C4-2B (cell line): ENCODE measurements at regions not wholly inside any gene's neighbourhood (a gene's known extent, or its start where the extent isn't known, plus 50 kb on each side); places are given as distances from the start of the nearest gene placed in this dataset.
"Not testable (repeated sequence)": the region's sequence is repeated elsewhere in the genome, so short reads cannot be mapped to it uniquely, and the experiment has no call there.

Experiments used
- ZFX ChIP-seq: fragments of 450-650 bp; IDR thresholded peaks from 2 replicates; pipeline ENCODE4 v1.6.1; 2017
- TF ChIP-seq, protein P1 (sequence below): fragments of 450-650 bp; conservative IDR thresholded peaks from 2 replicates; pipeline ENCODE4 v1.5.1; 2017; ENCODE audit warnings: mild to moderate bottlenecking

DNA sequence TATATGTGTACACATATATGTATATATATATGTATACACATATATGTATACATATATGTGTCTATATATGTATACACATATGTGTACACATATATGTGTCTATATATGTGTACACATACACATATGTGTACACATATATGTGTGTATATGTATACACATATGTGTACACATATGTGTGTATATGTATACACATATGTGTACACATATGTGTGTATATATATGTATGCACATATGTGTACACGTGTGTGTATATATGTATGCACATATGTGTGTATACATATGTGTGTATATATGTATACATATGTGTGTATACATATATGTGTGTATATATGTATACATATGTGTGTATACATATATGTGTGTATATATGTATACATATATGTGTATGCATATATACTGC lies 76.7 kb upstream of the RBPJ start:
- TF ChIP-seq, protein P1, sequence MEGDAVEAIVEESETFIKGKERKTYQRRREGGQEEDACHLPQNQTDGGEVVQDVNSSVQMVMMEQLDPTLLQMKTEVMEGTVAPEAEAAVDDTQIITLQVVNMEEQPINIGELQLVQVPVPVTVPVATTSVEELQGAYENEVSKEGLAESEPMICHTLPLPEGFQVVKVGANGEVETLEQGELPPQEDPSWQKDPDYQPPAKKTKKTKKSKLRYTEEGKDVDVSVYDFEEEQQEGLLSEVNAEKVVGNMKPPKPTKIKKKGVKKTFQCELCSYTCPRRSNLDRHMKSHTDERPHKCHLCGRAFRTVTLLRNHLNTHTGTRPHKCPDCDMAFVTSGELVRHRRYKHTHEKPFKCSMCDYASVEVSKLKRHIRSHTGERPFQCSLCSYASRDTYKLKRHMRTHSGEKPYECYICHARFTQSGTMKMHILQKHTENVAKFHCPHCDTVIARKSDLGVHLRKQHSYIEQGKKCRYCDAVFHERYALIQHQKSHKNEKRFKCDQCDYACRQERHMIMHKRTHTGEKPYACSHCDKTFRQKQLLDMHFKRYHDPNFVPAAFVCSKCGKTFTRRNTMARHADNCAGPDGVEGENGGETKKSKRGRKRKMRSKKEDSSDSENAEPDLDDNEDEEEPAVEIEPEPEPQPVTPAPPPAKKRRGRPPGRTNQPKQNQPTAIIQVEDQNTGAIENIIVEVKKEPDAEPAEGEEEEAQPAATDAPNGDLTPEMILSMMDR: not testable (repeated sequence)
- not testable (repeated sequence) for TF ChIP-seq ZFX
